HG03097 (cell line): ENCODE measurements at regions not wholly inside any gene's neighbourhood (a gene's known extent, or its start where the extent isn't known, plus 50 kb on each side); places are given as distances from the start of the nearest gene placed in this dataset.

Source experiments
- ATAC-seq: cut with Tn5 transposase; IDR thresholded peaks from one replicate; pipeline ENCODE4 v1.9.1; 2021; ENCODE audit not compliant: unreplicated experiment, low FRiP score

DNA sequence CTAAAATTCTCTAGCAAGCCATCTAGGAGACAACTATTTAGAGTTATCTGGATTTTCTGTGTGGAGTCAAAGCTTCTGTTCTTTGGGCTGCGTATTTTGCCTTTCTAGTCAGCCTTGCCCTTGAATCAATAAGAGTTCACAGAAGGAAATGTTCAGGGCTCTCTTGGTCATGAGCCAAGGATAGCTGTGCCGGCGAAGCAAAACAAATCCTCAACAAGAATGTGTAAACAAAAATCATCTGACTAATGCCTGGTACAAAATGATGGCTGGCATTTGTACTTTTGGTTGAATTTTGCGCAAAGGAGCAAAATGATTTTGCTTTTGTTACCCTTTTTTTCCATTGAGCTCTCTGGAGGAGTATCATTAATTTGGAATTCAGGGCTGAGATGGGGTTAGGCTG lies 171.1 kb downstream of the DACT1 start:
- ATAC-seq, result no peak

DNA sequence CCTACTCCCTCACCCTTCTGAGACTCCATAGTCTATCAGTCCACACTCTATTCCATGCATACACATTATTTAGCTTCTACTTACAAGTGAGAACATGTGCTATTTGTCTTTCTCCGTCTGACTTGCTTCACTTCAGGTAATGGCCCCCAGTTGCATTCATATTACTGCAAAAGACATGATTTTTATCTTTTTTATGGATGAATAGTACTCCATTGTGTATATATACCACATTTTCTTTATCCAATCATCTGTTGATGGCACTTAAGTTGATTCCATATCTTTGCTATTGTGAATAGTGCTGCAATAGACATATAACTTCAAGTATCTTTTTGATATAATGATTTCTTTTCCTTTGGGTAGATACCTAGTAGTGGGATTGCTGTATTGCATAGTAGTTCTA lies 171.8 kb downstream of the DACT1 start:
- ATAC-seq, result no peak

DNA sequence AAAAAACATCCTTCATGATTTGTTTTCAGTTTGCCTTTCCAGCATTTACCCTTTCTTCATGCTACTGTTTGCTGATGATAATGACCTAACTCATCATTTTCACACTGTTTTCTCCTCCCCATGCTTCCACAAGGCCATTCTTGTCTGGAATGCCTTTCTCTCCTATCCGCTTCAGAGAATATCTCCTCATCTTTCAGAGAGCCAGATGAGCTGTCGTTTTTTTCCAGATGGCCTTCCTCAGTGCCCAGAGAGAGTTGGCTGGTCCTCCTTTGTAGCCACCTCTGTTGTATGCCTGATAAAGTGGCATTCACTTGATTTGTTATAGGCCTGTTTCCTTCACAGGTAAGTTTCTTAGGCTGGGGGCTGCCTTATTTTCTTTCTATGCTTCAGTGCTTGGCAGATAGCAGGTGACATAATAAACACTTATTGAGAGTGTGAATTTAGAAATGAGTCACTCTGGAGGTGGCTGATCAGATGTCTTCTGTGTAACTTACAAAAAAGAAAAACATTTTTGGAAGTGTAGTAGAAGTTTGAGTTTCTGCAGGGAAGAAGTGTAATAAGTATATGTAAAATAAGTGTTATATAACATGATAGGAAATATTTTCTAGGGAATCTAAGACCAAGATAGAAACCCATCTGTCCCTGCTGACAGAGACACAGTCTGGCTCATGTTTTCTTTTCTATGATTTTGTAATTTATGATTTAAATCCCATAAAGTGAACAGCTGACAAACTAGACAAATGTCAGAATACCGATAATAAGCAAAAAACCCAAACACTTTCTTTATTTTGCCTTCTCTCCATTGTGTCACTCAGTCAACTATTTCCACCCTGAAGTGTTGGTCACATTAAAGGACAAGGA lies 174.5 kb downstream of the DACT1 start:
- ATAC-seq, result no peak

DNA sequence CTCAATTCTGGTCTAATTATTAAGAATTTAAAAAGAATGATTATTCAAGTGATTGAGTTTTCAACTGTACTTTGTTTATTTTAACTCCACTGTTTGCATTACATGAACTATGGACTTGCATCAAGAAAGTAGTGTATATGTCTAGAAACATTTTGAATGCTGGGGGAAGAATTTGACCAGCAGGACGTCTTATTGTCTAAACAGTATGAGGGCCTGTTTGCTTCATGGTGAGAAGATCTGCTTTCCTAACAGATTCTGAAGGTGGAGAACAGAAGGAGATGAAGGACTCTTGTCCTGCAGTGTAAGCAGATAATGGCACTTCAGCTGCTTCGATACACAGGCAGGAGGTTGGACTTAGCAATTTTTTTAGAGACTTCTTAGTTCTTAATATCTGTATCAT lies 176.0 kb downstream of the DACT1 start:
- no peak for ATAC-seq

DNA sequence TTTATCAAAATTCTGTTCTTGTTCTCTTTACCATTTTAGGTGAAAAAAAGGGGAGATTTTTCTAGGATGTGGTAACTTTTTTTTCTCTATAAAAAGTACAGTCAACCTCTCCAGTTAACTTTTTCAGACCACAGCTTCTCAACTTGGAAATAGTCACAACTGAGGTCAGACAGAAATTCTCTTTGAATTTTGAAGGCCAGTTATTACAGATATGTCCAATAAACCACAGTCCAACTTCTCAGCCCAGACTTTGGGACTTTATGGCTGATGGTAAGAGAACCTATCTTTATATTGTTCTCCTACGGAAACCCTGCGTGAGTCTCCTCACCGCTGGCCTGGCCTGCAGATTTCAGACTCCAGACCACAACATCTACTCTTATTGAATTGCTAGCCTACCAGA lies 176.7 kb downstream of the DACT1 start:
- no peak for ATAC-seq

DNA sequence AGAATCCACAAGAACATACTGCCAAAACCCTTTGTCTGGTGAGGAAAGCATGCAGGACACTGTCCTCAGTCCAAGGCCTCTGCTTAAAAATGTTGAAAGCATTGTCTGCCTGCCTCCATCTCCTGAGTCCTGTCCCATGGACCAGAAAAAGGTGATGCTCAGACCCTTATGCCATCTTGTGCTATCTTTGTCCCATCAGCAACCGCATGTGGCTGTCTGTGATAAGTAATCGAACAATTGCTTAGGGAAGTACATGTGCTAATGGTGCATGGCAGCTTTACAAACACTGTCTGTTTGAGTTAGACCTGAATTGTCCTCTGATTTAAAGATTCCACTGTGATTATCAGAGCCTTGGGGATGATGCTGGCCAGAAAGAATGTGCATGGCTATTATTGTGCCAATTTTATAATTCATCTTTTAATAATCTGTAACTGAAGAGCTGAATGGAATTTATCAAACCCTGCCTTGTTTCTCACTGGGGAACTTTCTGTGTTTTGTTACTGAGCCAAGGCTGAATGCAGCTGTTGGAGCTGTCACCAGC lies 177.5 kb downstream of the DACT1 start:
- ATAC-seq, result no peak

DNA sequence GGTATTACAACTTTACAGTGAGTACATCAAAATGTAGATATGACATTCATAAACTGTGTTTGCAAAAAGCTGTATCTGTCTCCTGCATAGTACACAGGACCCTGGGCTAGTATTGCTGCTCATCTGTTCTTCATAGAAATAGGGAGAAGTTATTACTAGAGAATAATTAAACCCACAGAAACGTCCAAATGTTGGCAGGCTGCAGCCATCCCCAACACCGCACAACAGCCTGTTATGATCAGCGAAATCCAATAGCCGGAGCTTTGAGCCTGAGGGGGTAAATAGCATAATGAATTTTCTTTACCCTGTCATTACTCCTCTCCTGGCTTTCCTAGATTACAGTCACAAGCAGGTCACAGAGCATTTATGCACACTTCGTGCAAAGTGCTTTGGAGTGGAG lies 178.0 kb downstream of the DACT1 start:
- ATAC-seq, result no peak

DNA sequence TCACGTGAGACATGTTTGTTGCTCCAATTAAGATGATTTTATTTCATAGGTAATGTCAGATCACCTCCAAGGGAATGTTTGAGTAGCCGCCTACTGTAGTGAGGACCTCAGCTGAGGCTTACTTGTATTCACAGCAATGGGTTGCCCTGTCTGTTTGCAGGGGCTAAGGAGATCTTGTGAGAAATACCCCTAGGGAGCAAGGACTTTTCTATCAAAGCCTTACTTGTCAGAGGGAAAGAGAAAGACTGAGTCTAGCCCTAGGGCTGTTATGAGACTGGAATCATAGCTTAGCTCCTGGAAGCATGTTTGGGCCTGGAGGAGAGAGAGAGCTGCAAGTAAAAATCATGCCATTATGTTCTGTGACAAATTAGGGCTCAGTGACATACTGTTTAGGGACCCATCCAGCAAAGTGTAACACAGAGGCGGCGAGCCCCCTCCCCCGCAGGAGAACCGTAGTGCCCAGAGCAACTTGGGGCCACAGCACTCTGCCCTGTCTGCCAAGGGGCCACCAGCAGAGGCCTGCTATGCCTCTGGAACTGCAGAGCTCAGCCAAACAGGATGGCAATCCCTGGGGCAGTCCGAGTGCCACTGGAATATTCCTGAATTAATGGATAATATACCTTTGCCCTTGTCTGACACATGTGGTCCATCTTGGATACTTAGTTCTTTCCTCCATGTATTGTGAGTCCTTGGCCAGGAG lies 178.8 kb downstream of the DACT1 start:
- ATAC-seq, result no peak

DNA sequence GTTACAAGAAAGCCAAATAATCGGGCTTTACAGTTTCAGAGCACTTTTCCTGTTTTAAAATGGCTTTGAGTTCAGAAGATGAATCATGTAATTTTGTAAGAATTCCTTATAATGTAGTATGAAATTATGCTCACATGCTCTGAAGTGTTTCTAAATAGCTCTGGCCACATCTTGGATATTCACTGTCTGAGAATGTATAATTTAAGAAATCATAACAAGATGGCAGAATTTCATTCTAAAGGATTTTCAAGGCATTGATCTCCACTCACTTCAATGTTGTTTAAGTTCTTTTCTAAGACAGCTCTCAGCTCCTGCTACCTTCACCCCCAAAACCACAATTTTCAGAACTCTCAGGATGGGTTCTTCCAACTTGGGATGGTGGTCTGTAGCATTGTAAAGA lies 180.1 kb downstream of the DACT1 start:
- no peak for ATAC-seq

DNA sequence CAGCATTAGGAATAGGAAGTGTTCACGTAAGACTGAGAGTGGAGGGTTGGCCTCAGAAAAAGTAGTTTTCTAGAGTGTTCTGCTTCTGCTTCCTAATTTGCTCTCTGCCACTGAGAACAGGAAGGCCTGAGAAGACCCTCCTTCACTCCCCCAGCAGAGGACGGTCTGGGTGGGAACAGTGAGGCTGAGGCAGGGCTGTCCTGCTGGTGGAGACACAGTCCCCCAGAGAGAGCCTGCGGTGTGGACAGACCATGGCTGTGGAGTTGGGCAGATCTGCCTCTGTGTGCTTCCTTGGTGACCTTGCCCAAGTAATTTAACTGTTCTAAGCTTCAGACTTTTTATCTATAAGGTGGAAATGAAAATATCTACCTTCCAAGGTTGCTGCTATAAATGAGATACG lies 182.3 kb downstream of the DACT1 start:
- ATAC-seq, result no peak

DNA sequence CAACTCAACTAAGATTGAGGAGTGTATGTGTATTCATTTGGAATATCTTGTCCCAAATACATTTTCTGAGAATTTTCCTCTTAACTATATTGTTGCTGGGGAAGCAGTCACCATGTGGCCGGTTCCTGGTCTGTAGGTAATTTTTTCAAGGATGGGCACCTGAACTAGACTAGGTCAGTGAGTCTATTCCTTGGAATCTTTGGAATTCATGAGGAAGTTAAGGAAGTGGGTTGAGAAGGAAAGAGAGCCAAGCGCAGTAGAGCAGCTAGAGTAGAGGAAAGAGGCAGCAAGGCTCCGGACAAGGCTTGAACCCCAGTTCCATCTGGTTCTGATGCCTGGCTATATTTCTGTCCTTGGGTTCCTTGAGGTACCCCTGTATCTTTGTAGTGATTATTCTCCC lies 183.7 kb downstream of the DACT1 start:
- ATAC-seq, result no peak

DNA sequence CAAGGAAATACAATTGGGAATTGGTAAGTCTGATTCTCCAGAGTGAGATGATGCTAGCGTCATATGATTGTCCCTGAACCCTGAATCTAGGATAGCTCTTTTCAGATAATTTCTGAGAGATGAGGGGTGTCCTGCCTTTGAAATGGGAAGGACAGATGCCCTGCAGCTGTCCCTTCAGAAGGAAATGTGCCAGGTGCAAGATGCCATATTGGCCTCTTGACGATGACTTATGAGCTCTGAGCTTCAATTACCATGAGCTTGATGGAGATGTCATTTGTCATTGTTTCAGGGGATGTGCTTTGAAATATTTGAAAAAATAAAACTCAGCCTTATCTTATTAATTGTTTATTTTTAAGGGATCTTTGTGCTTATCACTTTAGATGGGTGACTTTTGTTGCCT lies 185.1 kb downstream of the DACT1 start:
- ATAC-seq, result no peak

DNA sequence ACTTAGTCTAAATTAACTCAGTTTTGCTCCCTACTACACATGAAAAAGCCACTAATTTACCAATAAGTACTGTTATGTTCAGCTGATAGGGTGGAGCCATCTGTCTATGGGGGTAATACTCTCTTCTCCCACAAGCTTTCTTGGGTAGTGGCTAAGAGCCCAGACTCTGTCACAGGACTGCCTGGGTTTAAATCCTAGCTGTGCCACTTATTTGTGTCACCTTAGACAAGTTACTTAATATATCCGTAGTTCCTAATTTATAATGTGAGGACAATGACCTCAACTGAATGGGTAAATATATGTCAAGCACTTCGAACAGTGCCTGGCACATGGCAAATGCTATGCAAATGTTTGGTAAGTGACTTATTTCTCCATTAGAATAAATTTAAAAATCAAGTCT lies 185.6 kb downstream of the DACT1 start:
- no peak for ATAC-seq

DNA sequence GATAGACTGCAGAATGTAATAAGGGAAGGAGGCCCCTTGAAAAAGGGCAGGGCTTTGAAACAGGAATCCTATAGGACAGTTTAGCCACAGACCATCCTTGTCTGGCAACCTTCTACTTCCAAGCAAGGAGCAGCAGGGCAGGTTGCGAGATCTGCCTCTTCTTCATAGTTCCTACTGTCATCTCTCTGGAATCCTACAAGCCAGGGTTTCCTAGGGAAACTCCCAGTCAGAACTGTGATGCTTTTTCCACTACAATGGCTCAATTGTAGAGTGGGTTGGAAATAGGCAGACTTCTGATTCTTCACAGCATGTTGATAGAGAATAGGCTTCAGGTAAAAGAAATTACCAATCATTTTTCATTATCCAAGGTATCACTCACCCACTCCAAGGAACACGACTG lies 186.3 kb downstream of the DACT1 start:
- ATAC-seq, result no peak

DNA sequence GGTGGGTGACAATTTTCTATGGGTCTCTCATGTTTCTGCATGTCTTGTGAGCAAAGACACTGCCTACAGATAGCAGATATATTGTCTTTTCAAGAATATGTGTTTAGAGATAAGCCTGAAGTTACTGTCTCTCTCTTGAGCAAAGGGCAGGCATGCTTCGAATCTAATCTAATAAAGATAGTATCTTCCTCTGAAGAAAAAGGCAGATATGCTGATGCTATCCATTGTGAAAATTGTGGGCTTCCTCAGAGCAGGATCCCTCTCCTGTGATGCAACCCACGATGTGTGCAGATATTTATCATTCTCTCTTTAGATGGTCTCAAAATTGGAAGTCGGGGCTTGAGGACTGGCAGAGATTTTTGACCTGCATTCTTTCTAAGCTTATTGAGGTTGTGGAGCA lies 187.0 kb downstream of the DACT1 start:
- no peak for ATAC-seq

DNA sequence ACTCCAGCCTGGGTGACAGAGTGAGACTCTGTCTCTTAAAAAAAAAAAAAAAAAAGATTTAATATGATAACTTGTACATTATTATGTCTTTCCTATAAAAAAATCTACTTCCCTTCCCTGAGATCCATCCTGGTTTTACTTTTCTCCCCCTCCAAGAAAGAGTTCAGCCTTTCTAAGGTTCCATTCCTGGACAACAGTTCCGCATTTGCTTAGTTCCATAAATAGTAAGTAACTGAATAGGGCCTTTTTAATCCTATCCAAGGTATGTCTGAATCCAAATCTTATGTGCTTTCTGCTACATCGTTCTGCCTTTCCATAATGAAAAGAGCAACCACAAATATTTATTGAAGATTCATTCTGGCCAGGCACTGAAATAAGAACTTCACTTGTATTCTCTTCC lies 187.8 kb downstream of the DACT1 start:
- ATAC-seq, result no peak

DNA sequence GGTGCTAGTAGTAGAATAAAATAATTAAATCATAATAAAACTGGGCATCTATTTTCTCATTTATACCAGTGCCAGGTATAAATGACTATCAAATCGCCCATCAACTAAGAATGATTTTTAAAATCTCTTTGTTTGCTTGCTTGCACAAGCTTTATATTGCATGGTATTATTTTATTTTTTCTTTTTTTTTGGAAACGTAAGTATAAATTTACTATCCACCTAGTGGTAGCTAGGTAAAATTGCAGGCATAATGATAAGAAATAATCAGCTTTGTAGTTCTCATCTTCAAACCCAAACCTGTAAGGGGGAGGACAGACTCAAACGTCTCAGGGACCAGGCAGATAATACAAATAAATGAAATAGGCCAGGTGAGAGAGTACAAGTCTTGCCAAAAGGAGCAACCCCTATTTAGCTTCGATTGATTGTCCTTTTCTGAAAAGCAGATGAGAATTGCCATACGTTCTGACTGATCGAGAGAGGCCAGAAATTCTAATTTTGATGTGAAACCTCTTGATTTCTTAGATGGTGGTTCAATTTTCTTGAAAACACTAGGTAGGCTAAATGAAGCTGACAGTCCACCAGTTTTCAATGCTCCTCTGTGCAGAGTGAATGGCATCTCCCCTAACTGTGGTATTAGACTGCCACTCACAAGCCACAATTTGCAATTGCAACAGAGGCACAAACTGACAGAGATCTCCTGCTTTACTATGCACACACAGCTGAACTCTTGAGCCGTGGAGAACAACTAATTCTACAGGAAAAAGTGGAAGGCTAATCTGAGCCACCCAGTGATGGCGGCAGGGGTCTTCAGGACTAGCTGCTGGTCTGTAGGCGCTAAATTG lies 189.3 kb downstream of the DACT1 start:
- no peak for ATAC-seq

DNA sequence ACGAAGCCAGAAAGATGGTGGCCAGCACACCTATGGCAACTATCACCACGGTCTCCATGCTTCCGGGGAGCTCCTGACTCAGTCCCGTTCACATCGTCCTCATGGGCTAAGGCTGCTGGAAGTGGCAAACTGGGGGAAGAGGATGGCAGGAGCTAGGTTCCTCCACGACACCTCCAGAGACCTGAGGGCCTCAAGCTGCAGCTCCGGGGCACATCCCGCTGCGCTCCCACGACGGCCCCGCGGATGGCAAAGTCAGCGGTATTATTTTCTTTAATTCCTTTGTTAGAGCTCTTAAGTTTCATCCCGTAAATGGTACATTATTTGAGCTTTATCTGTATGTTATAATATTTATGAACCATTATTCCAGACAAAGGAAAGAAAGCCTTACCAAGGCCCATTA lies 190.5 kb downstream of the DACT1 start:
- ATAC-seq, result no peak

DNA sequence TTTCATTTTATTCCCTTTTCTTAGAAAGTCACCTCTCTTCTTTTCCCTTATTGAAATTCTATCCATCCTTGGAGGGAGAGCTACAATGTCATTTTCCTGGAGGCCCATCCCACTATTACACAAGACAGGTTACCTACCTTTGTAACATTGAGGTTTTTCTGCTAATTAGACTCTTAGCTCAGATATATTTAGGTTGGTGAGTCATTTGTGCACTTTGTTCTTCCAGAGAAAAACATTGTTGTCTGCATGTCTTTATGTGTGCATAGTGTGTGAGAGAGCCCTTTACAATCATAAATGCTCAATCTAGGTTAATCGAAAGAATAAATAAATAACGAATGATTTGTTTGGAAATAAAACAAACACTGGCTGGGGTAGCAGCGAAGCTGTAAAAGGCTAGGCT lies 191.8 kb downstream of the DACT1 start:
- ATAC-seq, result no peak

DNA sequence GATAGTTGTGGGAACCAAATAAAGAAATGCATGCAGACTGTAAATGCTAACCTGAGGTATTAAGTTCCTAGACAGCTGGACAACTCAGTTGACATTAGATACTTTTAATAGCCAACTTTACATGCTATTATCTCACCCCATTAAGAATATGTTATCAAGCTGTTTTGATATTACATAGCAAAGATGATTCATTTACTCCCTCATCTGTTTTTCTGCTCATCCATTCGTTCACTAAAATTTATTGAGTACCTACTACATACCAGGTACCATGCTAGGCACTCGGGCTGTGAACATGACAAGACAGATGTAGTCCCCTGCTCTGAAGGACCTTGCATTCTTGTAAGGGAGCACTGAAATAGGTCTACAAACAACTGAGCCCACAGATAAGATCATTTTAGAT lies 192.4 kb downstream of the DACT1 start:
- no peak for ATAC-seq

DNA sequence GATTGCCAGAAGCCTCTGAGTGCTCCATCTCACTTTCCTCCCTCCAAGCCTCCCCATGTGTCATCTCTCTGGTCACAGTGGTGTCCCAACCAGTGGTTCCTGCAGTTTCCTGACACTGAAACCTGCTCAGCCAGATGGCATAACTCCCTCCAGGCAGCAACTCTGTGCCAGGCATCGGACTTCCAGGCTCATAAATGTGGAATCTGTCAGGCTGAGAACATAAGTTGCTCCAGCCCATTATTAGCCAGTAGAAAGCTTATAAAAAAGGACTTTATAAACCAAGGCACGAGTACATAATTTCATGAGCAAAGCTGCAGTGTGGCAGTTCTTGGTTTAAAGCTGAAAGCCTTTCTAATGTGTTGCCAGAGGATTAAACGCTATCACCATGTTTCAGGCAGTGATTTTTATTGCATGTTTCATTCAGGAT lies 194.3 kb downstream of the DACT1 start:
- ATAC-seq, result no peak
